ENCODE measurements at regions not wholly inside any gene's neighbourhood (a gene's known extent, or its start where the extent isn't known, plus 50 kb on each side); places are given as distances from the start of the nearest gene placed in this dataset.

- TF ChIP-seq USF2 (IDR thresholded peaks at IDR 0.05; ENCODE audit: low read length): no peak
- TF ChIP-seq KDM1A (IDR thresholded peaks at IDR 0.05; ENCODE audit: borderline replicate concordance, low read length): no peak
- TF ChIP-seq TEAD4 (IDR thresholded peaks at IDR 0.05; ENCODE audit: low read depth, low read length): no peak
Observed at GRCh38 chr12:125304029-125304428, 238.8 kb downstream of the AACS start (continued).
